ENCODE measurements at regions not wholly inside any gene's neighbourhood (a gene's known extent, or its start where the extent isn't known, plus 50 kb on each side); places are given as distances from the start of the nearest gene placed in this dataset.
A peak's percentile ranks its signal among the peaks of the same experiment; 100 is the strongest.

- no peak overlapping the region for H4K8ac ChIP-seq (ENCODE audit: low read depth, low read length)
- no peaks in the 10 kb centered on the region for H3K79me2 ChIP-seq (ENCODE audit: control insufficient read depth, insufficient read depth, low read length)
- WGBS (ENCODE audit: extremely low coverage, insufficient coverage, low lambda C conversion rate): no CpG with 5 or more reads among the region's 3 CpGs
- no peak overlapping the region for H4K5ac ChIP-seq (ENCODE audit: low read length)
- no peak overlapping the region for H2AK5ac ChIP-seq (ENCODE audit: low read length)
- no peak overlapping the region for H3K56ac ChIP-seq (ENCODE audit: low read length)
- no peak overlapping the region for H3K4ac ChIP-seq (ENCODE audit: low read depth, low read length)
- H3K79me1 ChIP-seq (ENCODE audit: low read length): no peaks in the 10 kb centered on the region
- no peaks in the 10 kb centered on the region for H3K27me3 ChIP-seq (ENCODE audit: insufficient read depth, low read length, poor library complexity)
- H2BK15ac ChIP-seq (replicated peaks; ENCODE audit: low read depth): no peak overlapping the region
- H3K9ac ChIP-seq (ENCODE audit: low read length): no peak overlapping the region
- H3K4me3 ChIP-seq (ENCODE audit: low read length): no peak overlapping the region
- H3K23ac ChIP-seq (ENCODE audit: low read length): no peak overlapping the region
- peaks cover 2% of the 10 kb centered on the region for H3K4me1 ChIP-seq (ENCODE audit: control insufficient read depth, low read depth, low read length)
- H3K18ac ChIP-seq (ENCODE audit: low read length): peak overlapping the region; percentile 70
- H3K27ac ChIP-seq (ENCODE audit: low read depth, low read length): peak overlapping the region; percentile 27
- no peak overlapping the region for H3K4me2 ChIP-seq (ENCODE audit: low read length)
- no peak overlapping the region for H2BK5ac ChIP-seq (ENCODE audit: low read length)
- H3K36me3 ChIP-seq (ENCODE audit: control insufficient read depth, insufficient read depth, low read length): no peaks in the 10 kb centered on the region
- H2BK120ac ChIP-seq (ENCODE audit: low read depth, low read length): no peak overlapping the region
- no peak for DNase-seq
Measured at GRCh38 chr9:115673599-115673998, 480.0 kb upstream of the PAPPA start.

GRCh38 chr9:115674091-115674490 is 479.5 kb upstream of the PAPPA start:
- H3K27ac ChIP-seq (ENCODE audit: low read depth, low read length): no peak overlapping the region
- H3K23ac ChIP-seq (ENCODE audit: low read length): no peak overlapping the region
- no CpG with 5 or more reads among the region's 1 CpG for WGBS (ENCODE audit: extremely low coverage, insufficient coverage, low lambda C conversion rate)
- no peak overlapping the region for H4K5ac ChIP-seq (ENCODE audit: low read length)
- no peak overlapping the region for H2BK5ac ChIP-seq (ENCODE audit: low read length)
- no peak overlapping the region for H3K9ac ChIP-seq (ENCODE audit: low read length)
- no peaks in the 10 kb centered on the region for H3K36me3 ChIP-seq (ENCODE audit: control insufficient read depth, insufficient read depth, low read length)
- H3K4me3 ChIP-seq (ENCODE audit: low read length): no peak overlapping the region
- no peak for DNase-seq
- no peaks in the 10 kb centered on the region for H3K79me1 ChIP-seq (ENCODE audit: low read length)
- H3K27me3 ChIP-seq (ENCODE audit: insufficient read depth, low read length, poor library complexity): no peaks in the 10 kb centered on the region
- no peak overlapping the region for H3K18ac ChIP-seq (ENCODE audit: low read length)
- H3K4me1 ChIP-seq (ENCODE audit: control insufficient read depth, low read depth, low read length): peaks cover 2% of the 10 kb centered on the region
- no peak overlapping the region for H2AK5ac ChIP-seq (ENCODE audit: low read length)
- H2BK15ac ChIP-seq (replicated peaks; ENCODE audit: low read depth): no peak overlapping the region
- H4K8ac ChIP-seq (ENCODE audit: low read depth, low read length): no peak overlapping the region
- no peak overlapping the region for H3K4me2 ChIP-seq (ENCODE audit: low read length)
- H3K79me2 ChIP-seq (ENCODE audit: control insufficient read depth, insufficient read depth, low read length): no peaks in the 10 kb centered on the region
- peak overlapping the region; percentile 70 for H3K4ac ChIP-seq (ENCODE audit: low read depth, low read length)
- no peak overlapping the region for H2BK120ac ChIP-seq (ENCODE audit: low read depth, low read length)
- no peak overlapping the region for H3K56ac ChIP-seq (ENCODE audit: low read length)

- no peaks in the 10 kb centered on the region for H3K79me1 ChIP-seq (ENCODE audit: low read length)
- H3K4me2 ChIP-seq (ENCODE audit: low read length): no peak overlapping the region
Measured at GRCh38 chr9:115675834-115676233, 477.8 kb upstream of the PAPPA start.

GRCh38 chr9:115680231-115680630 is 473.4 kb upstream of the PAPPA start:
- Histone ChIP-seq H3K4me3 (ENCODE audit: low read length) (no peak overlapping the region), H2AK5ac (ENCODE audit: low read length) (no peak overlapping the region), H3K27ac (ENCODE audit: low read depth, low read length) (no peak overlapping the region), H2BK15ac (replicated peaks; ENCODE audit: low read depth) (no peak overlapping the region), H3K36me3 (ENCODE audit: control insufficient read depth, insufficient read depth, low read length) (no peaks in the 10 kb centered on the region), H3K9ac (ENCODE audit: low read length) (no peak overlapping the region), H4K8ac (ENCODE audit: low read depth, low read length) (no peak overlapping the region), H3K4ac (ENCODE audit: low read depth, low read length) (no peak overlapping the region), H3K27me3 (ENCODE audit: insufficient read depth, low read length, poor library complexity) (no peaks in the 10 kb centered on the region), H3K4me1 (ENCODE audit: control insufficient read depth, low read depth, low read length) (no peaks in the 10 kb centered on the region), H3K23ac (ENCODE audit: low read length) (no peak overlapping the region), H3K56ac (ENCODE audit: low read length) (no peak overlapping the region), H2BK5ac (ENCODE audit: low read length) (no peak overlapping the region), H4K5ac (ENCODE audit: low read length) (no peak overlapping the region), H3K79me2 (ENCODE audit: control insufficient read depth, insufficient read depth, low read length) (no peaks in the 10 kb centered on the region), H2BK120ac (ENCODE audit: low read depth, low read length) (no peak overlapping the region), H3K18ac (ENCODE audit: low read length) (no peak overlapping the region), H3K79me1 (ENCODE audit: low read length) (no peaks in the 10 kb centered on the region), H3K4me2 (ENCODE audit: low read length) (no peak overlapping the region)
- DNase-seq: no peak
- WGBS (ENCODE audit: extremely low coverage, insufficient coverage, low lambda C conversion rate): no CpG with 5 or more reads among the region's 1 CpG

More at GRCh38 chr9:115675834-115676233, 477.8 kb upstream of the PAPPA start:
- no CpG with 5 or more reads among the region's 3 CpGs for WGBS (ENCODE audit: extremely low coverage, insufficient coverage, low lambda C conversion rate)
- no peak overlapping the region for H2BK15ac ChIP-seq (replicated peaks; ENCODE audit: low read depth)
- DNase-seq: no peak
- no peaks in the 10 kb centered on the region for H3K27me3 ChIP-seq (ENCODE audit: insufficient read depth, low read length, poor library complexity)
- H3K79me2 ChIP-seq (ENCODE audit: control insufficient read depth, insufficient read depth, low read length): no peaks in the 10 kb centered on the region
- H4K8ac ChIP-seq (ENCODE audit: low read depth, low read length): no peak overlapping the region
- no peak overlapping the region for H3K9ac ChIP-seq (ENCODE audit: low read length)
- no peak overlapping the region for H3K23ac ChIP-seq (ENCODE audit: low read length)
- H3K56ac ChIP-seq (ENCODE audit: low read length): no peak overlapping the region
- no peak overlapping the region for H3K4ac ChIP-seq (ENCODE audit: low read depth, low read length)
- H2AK5ac ChIP-seq (ENCODE audit: low read length): no peak overlapping the region
- no peaks in the 10 kb centered on the region for H3K36me3 ChIP-seq (ENCODE audit: control insufficient read depth, insufficient read depth, low read length)
- H2BK5ac ChIP-seq (ENCODE audit: low read length): no peak overlapping the region
- peaks cover 2% of the 10 kb centered on the region for H3K4me1 ChIP-seq (ENCODE audit: control insufficient read depth, low read depth, low read length)
- no peak overlapping the region for H4K5ac ChIP-seq (ENCODE audit: low read length)
- no peak overlapping the region for H2BK120ac ChIP-seq (ENCODE audit: low read depth, low read length)
- no peak overlapping the region for H3K18ac ChIP-seq (ENCODE audit: low read length)
- no peak overlapping the region for H3K4me3 ChIP-seq (ENCODE audit: low read length)
- H3K27ac ChIP-seq (ENCODE audit: low read depth, low read length): no peak overlapping the region

GRCh38 chr9:115681585-115681984 is 472.0 kb upstream of the PAPPA start:
- Histone ChIP-seq H3K79me1 (ENCODE audit: low read length) (no peaks in the 10 kb centered on the region), H3K4ac (ENCODE audit: low read depth, low read length) (no peak overlapping the region), H3K23ac (ENCODE audit: low read length) (no peak overlapping the region), H2BK15ac (replicated peaks; ENCODE audit: low read depth) (no peak overlapping the region), H3K27me3 (ENCODE audit: insufficient read depth, low read length, poor library complexity) (no peaks in the 10 kb centered on the region), H3K4me1 (ENCODE audit: control insufficient read depth, low read depth, low read length) (no peaks in the 10 kb centered on the region), H3K9ac (ENCODE audit: low read length) (no peak overlapping the region), H3K18ac (ENCODE audit: low read length) (no peak overlapping the region), H3K4me2 (ENCODE audit: low read length) (no peak overlapping the region), H3K36me3 (ENCODE audit: control insufficient read depth, insufficient read depth, low read length) (no peaks in the 10 kb centered on the region), H3K27ac (ENCODE audit: low read depth, low read length) (no peak overlapping the region), H2AK5ac (ENCODE audit: low read length) (no peak overlapping the region), H3K56ac (ENCODE audit: low read length) (no peak overlapping the region), H2BK5ac (ENCODE audit: low read length) (no peak overlapping the region), H3K79me2 (ENCODE audit: control insufficient read depth, insufficient read depth, low read length) (no peaks in the 10 kb centered on the region), H4K8ac (ENCODE audit: low read depth, low read length) (no peak overlapping the region), H4K5ac (ENCODE audit: low read length) (no peak overlapping the region), H3K4me3 (ENCODE audit: low read length) (no peak overlapping the region), H2BK120ac (ENCODE audit: low read depth, low read length) (no peak overlapping the region)
- WGBS (ENCODE audit: extremely low coverage, insufficient coverage, low lambda C conversion rate): 100% methylated on average over 1 of the region's 3 CpGs
- DNase-seq: no peak

- no peak overlapping the region for H3K4ac ChIP-seq (ENCODE audit: low read depth, low read length)
- no peak for DNase-seq
- no peak overlapping the region for H3K18ac ChIP-seq (ENCODE audit: low read length)
- no peak overlapping the region for H2BK120ac ChIP-seq (ENCODE audit: low read depth, low read length)
- H2BK15ac ChIP-seq (replicated peaks; ENCODE audit: low read depth): no peak overlapping the region
- H3K56ac ChIP-seq (ENCODE audit: low read length): no peak overlapping the region
- H4K8ac ChIP-seq (ENCODE audit: low read depth, low read length): no peak overlapping the region
- no peak overlapping the region for H3K4me3 ChIP-seq (ENCODE audit: low read length)
- no peaks in the 10 kb centered on the region for H3K27me3 ChIP-seq (ENCODE audit: insufficient read depth, low read length, poor library complexity)
- WGBS (ENCODE audit: extremely low coverage, insufficient coverage, low lambda C conversion rate): no CpG with 5 or more reads among the region's 1 CpG
- no peak overlapping the region for H2BK5ac ChIP-seq (ENCODE audit: low read length)
- H3K27ac ChIP-seq (ENCODE audit: low read depth, low read length): no peak overlapping the region
- H3K4me2 ChIP-seq (ENCODE audit: low read length): no peak overlapping the region
- H4K5ac ChIP-seq (ENCODE audit: low read length): no peak overlapping the region
- H3K79me1 ChIP-seq (ENCODE audit: low read length): no peaks in the 10 kb centered on the region
- no peak overlapping the region for H2AK5ac ChIP-seq (ENCODE audit: low read length)
- no peaks in the 10 kb centered on the region for H3K79me2 ChIP-seq (ENCODE audit: control insufficient read depth, insufficient read depth, low read length)
- H3K23ac ChIP-seq (ENCODE audit: low read length): no peak overlapping the region
- H3K9ac ChIP-seq (ENCODE audit: low read length): no peak overlapping the region
- H3K4me1 ChIP-seq (ENCODE audit: control insufficient read depth, low read depth, low read length): no peaks in the 10 kb centered on the region
- no peaks in the 10 kb centered on the region for H3K36me3 ChIP-seq (ENCODE audit: control insufficient read depth, insufficient read depth, low read length)
Measured at GRCh38 chr9:115686069-115686468, 467.5 kb upstream of the PAPPA start.
